Body of pancreas (tissue), 4 donors: ENCODE measurements at regions not wholly inside any gene's neighbourhood (a gene's known extent, or its start where the extent isn't known, plus 50 kb on each side); places are given as distances from the start of the nearest gene placed in this dataset.

Source experiments
- CTCF ChIP-seq, 7 experiments: fragments of 450-650 bp in 4 of 7; fragments of 200-600 bp in 3 of 7; sonication (generic) in 3 of 7; IDR thresholded peaks; one replicate each; pipeline ENCODE4 v1.5.1; 2016 to 2019; ENCODE audit warnings: antibody characterized with exemption in 7 of 7
- POLR2A ChIP-seq, 3 donors: fragments of 450-650 bp; IDR thresholded peaks; one replicate each; pipeline ENCODE4 v1.6.1; 2016; ENCODE audit warnings: antibody characterized with exemption in 3 of 3, mild to moderate bottlenecking in 2 of 3

- TF ChIP-seq CTCF (IDR thresholded peaks at IDR 0.05) (no peak), POLR2A (IDR thresholded peaks at IDR 0.05) (no peak)
Observed at GRCh38 chr6:8969747-8970146, 534.4 kb upstream of the SLC35B3 start.
